ENCODE measurements at regions not wholly inside any gene's neighbourhood (a gene's known extent, or its start where the extent isn't known, plus 50 kb on each side); places are given as distances from the start of the nearest gene placed in this dataset.
"Not testable (repeated sequence)": the region's sequence is repeated elsewhere in the genome, so short reads cannot be mapped to it uniquely, and the experiment has no call there.

GRCh38 chr3:110493438-110494092, 578.1 kb upstream of the NECTIN3 start:
- DNase-seq = no peak

GRCh38 chr3:110494093-110494490, 577.5 kb upstream of the NECTIN3 start:
- DNase-seq = no peak

DNA sequence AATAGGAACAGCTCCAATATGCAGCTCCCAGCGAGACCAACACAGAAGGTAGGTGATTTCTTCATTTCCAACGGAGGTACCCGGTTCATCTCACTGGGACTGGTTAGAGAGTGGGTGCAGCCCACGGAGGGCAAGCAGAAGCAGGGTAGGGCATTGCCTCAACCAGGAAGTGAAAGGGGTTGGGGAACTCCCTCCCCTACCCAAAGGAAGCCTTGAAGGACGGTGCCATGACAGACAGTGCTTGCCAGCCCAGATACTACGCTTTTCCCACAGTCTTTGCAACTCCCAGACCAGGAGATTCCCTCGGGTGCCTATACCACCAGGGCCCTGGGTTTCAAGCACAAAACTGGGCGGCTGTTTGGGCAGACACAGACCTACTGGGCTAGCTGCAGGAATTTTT, 576.9 kb upstream of the NECTIN3 start:
- DNase-seq = no peak

DNA sequence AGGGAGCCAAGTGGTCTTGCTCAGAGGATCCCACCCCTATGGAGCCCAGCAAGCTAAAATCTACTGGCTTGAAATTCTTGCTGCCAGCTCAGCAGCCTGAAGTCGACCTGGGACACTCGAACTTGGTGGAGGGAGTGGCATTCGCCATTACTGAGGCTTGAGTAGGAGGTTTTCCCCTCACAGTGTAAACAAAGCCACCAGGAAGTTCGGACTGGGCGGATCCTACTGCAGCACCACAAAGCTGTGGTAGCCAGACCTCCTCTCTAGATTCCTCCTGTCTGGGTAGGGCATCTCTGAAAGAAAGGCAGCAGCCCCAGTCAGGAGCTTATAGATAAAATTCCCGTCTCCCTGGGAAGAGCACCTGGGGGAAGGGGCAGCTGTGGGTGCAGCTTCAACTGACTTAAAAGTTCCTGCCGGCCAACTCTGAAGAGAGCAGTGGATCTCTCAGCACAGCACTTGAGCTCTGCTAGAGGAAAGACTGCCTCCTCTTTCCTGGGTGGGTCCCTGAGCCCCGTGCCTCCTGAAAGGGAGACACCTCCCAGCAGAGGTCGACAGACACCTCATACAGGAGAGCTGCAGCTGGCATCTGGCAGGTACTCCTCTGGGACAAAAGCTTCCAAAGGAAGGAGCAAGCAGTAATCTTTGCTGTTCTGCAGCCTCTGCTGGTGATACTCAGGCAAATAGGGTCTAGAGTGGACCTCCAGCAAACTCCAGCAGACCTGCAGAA, 576.3 kb upstream of the NECTIN3 start:
- no peak for DNase-seq

GRCh38 chr3:110504401-110504800, 567.2 kb upstream of the NECTIN3 start:
- no peak for DNase-seq

GRCh38 chr3:110504901-110505300, 566.7 kb upstream of the NECTIN3 start:
- no peak for DNase-seq

DNA sequence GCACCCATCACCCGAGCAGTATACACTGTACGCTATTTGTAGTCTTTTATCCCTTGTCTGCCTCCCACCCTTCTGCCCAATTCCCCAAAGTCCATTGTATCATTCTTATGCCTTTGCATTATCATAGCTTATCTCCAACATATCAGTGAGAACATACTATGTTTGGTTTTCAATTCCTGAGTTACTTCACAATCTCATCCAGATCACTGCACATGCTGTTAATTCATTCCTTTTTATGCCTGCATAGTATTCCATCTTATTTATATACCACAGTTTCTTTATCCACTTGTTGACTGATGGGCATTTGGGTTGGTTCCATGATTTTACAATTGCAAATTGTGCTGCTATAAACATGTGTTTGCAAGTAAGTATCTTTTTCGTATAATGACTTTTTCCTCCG, 564.7 kb upstream of the NECTIN3 start:
- DNase-seq = no peak

DNA sequence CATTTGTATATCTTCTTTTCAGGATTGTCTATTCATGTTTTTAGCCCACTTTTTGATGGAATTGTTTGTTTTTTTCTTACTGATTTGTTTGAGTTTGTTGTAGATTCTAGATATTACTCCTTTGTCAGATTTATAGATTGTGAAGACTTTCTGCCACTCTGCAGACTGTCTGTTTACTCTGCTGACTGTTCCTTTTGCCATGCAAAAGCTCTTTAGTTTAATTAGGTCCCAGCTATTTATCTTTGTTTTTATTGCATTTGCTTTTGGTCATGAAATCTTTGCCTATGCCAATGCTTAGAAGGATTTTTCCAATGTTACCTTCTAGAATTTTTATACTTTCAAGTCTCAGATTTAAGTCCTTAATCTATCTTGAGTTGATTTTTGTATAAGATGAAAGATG, 564.0 kb upstream of the NECTIN3 start:
- not testable (repeated sequence) for DNase-seq

GRCh38 chr3:110512961-110513360, 558.7 kb upstream of the NECTIN3 start:
- no peak for DNase-seq

- DNase-seq = no peak
These were observed 553.6 kb upstream of the NECTIN3 start for GRCh38 chr3:110518031-110518430.

GRCh38 chr3:110519071-110519470, 552.5 kb upstream of the NECTIN3 start:
- no peak for DNase-seq

GRCh38 chr3:110521019-110521418, 550.6 kb upstream of the NECTIN3 start:
- no peak for DNase-seq

DNA sequence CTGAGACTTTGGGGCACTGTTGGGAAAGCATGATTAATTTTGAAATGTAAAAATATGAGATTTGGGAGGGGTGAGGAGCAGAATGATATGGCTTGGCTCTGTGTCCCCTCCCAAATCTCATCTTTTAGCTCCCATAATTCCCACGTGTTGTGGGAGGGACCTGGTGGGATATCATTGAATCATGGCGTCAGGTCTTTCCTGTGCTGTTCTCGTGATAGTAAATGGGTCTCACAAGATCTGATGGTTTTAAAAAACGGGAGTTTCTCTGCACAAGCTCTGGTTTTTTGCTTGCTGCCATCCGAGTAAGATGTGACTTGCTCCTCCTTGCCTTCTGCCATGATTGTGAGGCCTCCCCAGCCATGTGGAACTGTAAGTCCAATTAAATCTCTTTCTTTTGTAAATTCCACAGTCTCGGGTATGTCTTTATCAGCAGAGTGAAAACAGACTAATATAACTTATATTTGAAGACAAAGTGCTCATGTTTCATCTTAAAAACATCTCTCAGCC, 546.0 kb upstream of the NECTIN3 start:
- DNase-seq = not testable (repeated sequence)

DNA sequence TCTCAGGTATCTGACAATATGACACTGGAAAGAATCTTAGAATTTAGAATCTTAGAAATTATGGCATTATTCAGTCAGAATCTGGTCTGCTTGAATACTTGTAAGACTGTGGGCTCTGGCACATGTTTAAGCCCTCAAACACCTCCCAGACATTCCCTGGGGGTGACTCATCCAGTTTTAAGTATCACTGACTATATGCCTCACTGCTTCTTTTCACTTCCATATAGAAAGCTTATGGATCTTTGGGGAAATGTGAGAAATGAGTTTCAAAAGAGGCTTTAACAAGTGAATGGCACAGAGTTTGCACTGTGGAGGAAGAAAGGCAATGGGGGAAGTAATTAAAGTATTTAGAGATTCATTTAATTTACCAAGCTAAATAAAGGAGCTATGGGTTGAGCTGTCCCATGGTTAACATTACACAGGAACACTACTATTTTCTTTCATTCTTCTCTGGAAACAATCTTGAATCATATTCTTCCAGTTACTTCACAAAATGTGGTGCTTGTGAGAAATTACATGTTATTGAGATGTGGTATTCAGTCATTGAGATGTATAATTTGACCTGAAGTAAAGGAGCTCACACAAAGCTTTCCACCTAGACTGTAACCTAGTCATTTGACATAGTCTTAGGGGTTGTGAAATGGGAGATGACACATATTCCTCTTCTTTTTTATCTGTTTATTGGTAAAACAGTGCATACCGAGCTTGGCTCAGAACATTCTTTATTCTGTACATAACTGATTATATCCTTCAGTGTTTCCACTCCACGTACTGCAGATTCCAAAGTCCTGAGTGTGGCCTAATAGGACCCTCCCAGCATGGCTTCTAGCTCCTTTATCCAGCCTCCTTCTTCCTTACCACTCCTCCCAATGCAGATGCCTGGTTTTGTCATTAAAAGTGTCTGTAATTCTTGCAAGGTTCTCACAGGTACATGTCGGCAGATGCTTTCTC, 544.6 kb upstream of the NECTIN3 start:
- no peak for DNase-seq

DNA sequence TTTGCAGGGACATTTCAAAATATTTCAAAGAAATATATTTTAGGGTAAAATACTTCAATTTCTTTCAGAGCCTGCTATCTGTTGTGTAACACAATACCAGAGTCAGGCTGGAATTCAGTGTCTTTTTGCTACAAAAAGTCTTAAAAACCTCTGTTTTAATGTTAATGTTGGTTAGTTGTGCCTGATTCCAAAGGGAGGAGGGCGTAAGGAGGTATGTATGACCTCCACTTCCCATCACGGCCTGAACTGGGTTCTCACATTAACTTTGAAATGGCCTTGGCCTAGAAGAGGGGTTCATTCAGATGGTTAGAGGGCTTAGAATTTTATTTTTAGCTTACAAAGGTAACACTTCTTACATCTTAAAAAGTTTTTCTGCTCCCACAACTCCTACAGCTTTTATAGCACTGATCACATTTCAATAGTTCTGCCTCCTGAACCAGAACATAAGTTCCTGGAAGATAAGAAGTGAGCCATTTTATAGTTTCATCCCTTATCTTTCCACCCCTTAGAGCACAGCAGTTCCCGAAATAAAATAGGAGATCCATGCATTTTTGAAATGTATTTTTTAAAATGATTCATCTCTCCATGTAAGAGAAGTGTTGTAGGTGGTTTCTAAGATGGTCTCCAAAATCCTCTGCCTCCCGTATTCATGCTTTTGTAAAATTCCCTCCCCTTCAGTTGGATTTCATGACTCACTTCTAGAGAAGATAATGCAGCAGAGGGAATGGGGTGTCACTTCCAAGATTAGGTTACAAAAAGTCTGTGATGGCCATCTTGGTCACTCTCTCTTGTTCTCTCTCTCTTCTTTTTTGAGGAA, 543.1 kb upstream of the NECTIN3 start:
- DNase-seq = no peak

DNA sequence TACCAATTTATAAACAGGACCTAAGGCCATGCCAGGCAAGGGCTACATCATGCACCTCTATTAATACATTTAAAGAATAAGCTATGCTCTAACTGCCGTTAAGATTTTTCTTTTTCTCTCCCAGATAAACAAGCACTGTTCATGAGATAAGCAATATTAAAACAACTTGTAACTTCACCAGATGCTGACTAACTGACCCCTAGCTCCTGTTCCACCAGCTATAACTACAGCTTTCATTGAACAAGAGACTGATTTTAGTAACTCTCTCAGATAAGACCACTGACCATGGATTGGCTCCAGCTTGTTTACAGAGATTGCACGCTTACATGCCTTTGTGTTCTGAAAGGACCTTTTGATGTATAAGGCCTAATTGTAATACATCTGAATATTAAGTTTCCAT, 540.7 kb upstream of the NECTIN3 start:
- no peak for DNase-seq

DNA sequence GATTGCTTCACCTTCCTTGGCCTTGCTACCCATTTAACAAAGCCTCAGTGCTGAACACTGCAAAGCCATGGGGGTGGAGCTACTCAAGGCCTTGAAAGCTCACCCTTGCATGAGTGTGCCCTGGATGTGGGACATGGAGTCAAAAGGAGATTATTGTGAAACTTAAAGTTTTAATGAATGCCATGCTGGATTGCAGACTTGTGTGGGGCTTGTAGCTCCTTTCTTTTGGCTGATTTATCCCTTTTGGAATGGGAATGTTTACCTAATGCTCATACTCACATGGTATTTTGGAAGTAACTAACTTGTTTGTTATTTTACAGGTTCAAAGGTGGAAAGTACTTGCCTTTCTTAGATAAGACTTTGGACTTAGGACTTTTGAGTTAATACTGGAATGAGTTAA, 538.5 kb upstream of the NECTIN3 start:
- DNase-seq = no peak

- DNase-seq = no peak
These were observed 529.0 kb upstream of the NECTIN3 start for GRCh38 chr3:110542552-110543150.

DNA sequence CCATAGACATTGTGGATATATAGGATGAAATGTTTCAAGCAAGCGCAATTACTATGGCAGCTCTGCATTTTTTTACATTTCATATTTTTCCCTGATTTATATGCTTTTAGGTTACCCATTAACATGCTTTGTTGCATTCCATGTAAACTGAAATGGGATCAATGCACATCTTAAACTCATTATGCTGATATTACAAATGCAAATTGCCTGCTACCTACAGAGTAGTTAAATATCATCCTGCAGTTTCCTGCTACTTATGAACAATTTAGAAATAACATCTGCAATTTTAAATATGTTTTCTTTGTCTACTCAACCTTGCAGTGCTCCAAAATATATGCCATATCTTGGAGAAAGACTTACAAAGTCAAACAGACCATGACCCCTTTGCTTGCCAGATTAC, 526.9 kb upstream of the NECTIN3 start:
- DNase-seq = no peak

- DNase-seq = no peak
These were observed 521.1 kb upstream of the NECTIN3 start for GRCh38 chr3:110550511-110550910.

GRCh38 chr3:110562621-110563020, 509.0 kb upstream of the NECTIN3 start:
- no peak for DNase-seq

- DNase-seq = no peak
These were observed 506.9 kb upstream of the NECTIN3 start for GRCh38 chr3:110564674-110565073.
